NCI-H2081 (cell line): ENCODE measurements at regions not wholly inside any gene's neighbourhood (a gene's known extent, or its start where the extent isn't known, plus 50 kb on each side); places are given as distances from the start of the nearest gene placed in this dataset.

Experiments used
- DNase-seq, 2 experiments: peaks; one replicate each; lab custom pipeline; 2025; lab: John Stamatoyannopoulos, UW

DNA sequence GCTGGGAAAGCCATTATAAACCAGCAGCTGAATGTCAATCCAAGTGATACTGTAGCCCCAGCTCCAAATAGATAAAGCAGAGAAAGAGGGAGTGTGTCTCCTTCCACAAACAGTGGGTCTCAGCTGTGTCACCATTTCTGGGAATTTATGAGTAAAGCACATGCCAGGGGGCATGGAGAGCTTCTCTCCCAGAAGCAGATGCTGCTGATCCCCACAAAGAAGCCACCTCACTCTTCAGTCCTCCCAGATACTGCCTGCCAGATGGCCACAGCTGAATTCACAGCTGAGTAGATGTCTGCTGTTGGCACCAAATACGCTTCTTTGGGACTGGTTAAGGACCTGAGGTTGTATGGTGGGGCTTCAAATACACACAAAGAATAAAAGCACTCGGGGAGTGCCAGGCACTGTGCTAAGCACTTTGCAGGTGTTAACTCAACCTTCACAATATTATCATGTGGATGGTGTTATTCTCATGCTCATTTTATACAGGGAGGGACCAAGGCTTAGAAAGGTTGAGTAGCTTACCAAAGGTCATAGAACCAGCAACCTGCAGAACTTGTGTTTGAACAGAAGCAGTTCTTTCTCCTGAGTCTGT is 298.3 kb downstream of the CDH11 start:
- no peak for DNase-seq

DNA sequence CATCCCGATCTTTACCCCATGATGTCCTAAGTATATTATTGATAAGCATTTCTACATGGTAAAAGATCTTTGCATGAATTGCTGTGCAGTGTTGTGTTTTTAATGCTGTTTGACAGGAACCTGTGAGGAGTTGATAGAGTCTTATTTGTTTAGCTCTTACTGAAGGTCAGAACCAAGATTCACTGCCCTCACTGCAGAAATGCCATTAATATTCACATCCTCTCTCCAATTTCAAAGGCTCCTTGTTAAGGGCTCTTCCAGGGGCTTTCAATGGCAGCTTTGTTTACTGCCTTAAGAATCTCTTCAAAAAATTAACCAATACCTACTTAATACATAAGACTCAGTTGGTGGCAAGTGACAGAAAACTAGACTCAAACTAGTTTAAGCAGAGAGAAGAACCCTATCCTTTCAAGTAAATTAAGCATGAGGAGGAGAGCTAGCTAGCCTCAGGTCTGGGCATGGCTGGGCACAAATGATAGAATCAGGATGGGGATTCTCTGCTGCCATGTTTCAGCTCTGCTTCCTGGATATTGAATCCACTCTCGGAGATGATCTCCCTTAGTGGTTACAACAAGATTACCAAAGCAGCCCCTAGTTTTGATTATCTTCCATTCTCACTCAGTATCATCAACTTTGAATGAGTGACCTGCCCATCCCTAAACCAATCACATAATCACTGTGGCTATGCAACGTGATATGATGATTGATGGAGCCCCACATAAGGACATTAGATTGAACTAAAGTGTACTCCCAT is 311.8 kb downstream of the CDH11 start:
- DNase-seq, result no peak

DNA sequence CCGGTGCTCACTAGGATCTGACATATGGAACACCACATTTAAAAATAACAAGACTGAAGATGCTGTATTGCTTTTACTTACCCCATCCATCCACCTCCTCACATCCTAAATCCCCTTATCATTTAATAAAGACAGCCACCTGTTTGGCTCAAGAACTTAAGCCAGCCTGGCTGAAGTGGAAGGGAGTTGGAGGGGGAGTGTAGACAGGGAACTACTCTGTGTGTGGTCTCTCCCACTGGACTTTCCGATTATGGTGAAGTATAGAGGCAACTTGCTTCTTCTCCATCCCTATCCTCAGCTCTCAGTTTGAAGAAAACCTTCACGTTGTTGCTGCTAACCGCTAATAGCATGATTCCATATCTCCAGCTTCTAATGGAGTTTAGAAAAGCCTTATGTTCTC is 313.4 kb downstream of the CDH11 start:
- no peak for DNase-seq

DNA sequence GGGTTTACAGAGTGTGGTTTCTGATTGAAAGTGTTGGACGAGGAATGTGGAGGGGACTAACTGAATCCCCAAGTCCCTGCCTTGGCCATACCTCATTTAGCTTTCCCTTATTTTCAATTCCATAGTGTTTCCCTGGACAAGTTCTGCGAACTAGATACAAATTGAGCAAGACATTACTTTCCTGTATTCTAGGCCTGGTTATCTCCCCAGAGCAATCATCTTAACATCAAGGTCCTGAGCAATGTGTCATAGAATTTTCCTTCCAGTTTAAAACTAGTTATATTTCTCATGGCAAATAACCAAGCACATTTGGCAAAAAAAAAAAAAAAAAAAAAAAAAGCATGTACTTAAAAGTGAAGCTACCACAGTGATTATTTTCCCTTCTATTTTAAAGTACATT is 330.1 kb downstream of the CDH11 start:
- no peak for DNase-seq

DNA sequence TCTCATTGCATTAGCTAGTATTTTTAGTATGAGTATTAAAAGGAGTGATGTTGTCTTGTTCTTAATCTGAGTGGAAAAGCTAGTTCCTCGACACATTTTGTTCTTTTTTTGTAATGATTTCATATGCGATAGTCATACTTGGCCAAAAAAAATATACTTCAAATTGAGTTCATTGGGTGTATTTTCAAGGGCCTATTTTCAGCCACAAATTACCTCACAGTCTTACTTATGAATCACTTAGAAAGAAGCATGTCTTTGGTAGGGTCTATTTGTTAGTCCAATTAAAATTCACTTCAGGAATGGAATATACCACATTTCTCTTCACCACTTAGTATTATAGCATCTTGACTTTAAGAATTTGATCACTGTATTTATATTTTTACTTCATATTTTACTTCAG is 337.2 kb downstream of the CDH11 start:
- no peak for DNase-seq

DNA sequence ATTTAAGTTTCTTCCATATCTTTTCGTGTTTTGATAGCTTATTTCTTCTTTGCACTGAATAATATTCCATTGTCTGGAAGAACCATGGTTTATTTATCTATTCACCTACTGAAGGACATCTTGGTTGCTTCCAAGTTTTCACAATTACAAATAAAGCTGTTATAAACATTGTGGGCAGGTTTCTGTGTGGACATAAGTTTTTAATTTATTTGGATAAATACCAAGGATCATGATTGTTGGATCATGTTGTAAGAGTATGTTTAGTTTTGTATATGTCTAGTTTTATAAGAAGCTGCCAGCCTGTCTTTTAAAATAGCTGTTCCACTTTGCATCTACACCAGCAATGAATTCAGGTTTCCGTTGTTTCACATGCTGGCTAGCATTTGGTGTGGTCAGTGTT is 339.4 kb downstream of the CDH11 start:
- no peak for DNase-seq

DNA sequence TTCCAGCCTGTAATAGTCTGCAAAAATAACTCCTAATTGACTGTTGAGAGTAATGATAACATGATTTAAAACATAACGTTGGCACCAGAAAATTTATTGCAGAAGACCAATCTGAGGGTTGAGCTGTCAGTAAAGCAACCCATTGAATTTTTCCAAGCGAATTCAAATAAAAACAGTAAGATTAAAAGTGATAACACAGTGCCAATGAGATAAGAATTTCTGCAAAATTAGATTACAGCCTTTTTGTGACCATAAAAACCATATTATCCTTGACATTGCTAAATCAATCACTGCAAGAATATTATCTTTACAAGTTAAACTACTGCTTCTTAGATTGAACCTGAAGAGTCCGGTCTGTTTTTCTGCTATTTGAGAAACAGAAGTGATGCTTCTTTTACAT is 341.4 kb downstream of the CDH11 start:
- no peak for DNase-seq

DNA sequence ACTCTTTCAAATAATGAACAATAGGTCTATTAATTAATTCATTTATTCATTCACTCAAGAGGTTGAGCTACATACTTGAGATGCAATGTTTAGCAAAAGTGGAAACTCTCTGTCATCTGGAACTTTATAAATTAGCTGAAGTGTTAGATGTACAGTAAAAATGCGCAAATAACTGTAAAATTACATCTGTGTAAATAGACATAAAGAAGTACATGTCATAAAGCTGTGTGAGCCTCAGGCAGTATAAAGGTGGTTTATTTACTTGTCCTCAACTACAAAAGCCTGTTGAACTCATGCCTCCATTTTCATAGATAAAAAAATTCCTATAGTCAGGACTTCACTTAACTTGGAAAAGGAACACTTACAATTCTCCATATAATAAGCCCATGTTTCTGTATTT is 343.1 kb downstream of the CDH11 start:
- no peak for DNase-seq

DNA sequence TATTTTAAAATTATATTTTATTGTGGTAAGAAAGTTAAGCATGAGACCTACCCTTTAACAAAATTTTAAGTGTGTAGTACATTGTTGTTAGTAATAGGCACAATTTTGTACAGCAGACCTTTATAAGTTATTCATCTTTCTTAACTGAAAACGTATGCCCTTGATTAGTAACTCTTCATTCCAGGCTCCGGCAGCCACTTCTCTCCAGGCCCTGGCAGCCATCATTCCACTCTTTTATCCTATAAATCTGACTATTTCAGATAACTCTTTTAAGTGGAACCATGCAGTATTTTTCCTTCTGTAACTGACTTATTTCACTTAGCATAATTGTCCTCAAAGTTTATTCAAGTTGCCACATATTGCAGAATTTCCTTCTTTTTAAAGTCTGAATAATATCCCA is 348.2 kb downstream of the CDH11 start:
- DNase-seq, result no peak

DNA sequence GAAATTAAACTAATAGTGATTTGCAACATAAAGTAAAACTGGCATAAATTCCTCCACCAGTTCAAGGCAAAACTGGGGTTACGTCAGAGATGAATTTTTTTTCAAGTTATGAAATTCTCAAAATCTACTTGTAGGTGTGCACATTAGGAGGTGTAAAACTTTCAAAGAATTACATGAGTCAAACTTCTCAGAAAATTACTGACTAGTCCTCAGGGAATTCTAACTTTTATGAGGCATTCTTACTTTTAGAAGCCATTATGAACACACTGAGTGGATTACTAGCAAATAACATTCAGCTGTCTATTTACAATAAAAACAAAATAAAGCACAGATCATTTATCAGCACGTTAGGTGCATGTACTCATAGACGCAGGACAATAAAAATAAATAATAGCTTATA is 348.7 kb downstream of the CDH11 start:
- DNase-seq, result no peak

DNA sequence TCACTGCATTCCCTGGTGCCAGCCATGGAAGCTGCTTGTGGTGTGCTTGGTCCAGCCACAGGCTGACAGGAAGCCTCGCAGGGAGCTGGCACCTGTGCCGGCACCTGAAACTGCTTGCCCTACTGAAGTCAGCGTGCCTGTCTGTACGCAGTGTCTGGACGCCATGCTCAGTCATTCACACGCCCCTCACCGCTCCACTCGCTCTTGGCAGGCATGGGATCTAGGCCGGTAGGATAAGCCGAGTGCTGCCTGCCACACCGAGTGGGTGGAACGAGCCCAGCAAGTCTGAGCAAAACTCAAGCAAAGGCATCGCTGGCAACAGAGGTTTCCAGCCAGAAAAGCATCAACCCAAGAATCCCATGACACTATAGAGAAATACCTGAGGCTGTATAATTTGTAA is 350.6 kb downstream of the CDH11 start:
- DNase-seq, result no peak

DNA sequence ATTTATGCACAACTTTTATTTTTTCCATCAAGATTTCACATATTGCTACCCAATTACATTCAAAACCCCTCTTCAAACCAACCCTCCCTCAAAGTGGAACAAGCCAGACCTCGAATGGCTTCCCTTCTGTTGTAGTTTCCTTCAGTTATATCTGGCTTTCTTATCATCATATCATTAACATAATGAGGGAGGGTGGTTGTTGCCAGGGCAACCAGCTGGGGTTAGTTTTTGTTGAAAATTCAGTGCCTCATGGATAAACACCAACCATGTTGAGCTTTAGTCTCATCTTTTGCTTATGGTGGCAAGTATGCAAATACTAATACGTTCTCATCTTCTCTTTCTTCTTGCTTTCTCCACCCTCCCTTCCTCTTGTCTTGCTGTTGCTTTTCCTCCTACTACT is 359.7 kb downstream of the CDH11 start:
- DNase-seq, result no peak

DNA sequence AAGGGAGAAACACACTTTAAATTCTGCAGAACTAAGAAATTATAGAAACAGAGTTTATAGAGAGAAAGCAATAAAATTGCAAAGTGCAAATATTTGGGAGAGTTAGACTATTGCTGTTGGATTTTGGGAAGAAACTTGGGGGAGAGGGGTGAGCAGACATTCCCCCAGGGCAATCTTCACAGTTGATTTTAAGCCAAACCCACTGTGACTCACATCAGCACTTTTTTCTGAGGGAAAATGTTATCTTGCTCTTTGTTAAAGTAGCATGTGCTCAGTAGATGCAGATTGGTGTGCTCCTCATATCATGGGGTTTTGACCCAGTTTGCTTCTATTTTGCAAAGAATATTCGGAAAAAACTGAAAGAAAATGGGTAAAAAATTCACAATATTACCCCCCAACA is 367.6 kb downstream of the CDH11 start:
- DNase-seq, result no peak

DNA sequence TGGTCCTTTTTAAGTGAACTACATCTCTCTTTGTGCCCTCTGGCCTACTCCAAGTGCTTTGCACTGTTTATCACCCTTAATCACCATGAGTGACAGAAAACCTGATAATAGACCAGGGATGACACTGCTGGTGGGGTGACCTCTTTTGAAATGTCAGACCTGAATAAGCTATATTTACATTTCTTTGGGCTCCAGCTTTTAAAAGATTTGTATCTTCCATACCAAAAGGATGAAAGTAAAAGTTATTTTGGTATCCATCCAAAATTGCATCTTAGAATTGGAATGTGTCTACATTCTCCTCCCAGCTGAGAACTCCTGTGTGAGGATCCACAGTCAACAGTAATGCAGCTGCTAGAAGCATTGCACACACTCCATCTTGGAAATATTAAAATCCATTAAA is 370.0 kb downstream of the CDH11 start:
- no peak for DNase-seq

DNA sequence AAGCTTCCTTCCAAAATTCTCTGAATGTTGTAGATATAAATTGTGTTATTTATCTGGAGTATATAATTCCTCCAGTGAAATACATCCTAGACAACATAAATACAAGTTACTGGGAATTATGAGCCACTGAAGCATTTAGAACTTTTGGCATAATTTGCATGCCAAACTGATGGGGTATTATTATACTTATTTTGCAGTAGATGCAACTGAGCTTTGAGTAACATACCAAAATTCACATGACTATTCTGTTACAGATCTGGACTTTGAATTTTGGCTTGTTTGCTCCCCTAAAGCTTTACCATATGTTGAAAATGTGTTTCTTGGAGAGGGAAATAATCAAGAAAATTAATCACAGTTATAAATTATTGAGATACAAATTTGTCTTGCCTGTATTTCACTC is 372.5 kb downstream of the CDH11 start:
- no peak for DNase-seq

DNA sequence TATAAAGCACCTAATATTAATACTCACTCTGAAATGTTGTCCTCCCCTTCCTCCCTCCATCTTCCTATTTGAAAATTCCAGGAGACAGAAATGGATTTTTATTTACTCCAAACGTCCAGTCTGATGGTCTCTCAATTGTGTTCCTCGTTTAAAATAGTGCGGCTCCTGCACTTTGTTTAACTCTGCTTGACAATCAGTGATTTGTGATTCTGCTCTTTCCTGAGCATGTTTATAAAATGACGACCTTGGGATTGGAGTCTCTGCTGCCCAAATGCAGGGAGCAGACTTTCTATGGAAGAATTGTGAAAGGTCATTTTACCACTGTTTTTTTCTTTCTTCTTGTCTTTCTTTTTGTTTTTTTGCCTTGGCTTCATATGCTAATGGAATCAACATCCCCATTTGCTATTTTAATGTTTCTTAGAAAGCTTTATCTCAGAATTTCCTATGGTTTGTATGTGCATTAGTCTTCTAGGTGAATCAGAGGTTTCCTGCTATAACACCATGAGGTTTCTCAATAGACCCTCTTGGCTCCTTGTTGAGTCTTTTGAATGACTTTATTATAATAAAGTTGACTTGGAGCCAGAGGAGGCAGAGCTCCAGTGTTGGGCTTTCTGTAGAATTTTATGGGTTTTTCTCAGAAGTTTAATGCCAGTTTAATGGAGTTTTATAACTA is 376.5 kb downstream of the CDH11 start:
- DNase-seq, result no peak

DNA sequence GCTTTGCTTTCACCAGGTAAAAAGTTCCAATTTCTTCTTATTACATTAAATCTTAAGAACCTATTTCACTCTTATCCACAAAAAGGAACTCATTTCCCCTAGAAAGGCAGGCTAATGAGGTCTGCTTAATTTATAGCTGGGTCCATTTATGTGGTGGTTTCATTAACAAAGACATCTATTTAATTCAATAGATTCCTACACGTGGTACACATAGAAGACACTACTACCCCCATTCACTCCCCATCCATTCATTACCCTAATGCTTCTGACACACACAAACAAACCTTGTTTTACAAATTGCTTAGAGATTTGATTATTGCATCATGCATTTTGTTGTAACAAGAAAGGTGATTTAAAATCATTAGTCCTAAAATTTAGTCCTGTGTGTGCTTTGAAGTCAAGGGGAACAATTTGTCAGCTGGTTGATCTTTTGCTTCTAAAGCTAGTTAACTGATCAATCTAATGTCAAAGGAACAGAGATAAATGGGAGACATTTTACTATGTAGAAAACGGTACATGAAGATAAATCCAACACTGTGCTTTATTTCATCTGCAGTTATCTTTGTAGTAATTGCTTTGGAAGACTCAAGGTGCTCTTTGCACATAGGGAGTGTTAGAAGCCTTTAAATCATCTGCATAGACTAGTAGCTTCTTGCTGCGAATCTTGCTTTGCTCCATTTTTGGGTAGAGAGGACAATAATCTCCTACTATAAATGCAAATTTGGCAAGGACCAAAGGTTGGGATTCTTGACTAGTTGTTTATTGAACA is 379.2 kb downstream of the CDH11 start:
- no peak for DNase-seq

DNA sequence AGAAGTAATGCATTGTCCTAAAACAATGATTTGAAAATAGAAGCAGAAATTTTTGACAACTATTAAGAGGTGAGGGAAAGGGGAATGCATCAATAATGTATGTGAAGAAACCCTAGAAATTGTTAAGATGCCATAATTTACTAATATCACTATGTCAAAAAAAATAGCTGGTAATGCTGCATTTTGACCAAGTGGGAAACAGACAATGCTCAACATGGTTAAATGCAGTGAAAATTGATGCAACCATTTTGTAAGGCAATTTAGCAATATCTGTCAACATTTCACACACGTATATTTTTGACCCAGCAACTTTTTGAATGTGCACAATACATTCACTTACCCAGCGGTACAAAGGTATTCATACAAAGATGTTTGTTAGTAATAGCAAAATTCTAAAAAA is 381.6 kb downstream of the CDH11 start:
- DNase-seq, result no peak

DNA sequence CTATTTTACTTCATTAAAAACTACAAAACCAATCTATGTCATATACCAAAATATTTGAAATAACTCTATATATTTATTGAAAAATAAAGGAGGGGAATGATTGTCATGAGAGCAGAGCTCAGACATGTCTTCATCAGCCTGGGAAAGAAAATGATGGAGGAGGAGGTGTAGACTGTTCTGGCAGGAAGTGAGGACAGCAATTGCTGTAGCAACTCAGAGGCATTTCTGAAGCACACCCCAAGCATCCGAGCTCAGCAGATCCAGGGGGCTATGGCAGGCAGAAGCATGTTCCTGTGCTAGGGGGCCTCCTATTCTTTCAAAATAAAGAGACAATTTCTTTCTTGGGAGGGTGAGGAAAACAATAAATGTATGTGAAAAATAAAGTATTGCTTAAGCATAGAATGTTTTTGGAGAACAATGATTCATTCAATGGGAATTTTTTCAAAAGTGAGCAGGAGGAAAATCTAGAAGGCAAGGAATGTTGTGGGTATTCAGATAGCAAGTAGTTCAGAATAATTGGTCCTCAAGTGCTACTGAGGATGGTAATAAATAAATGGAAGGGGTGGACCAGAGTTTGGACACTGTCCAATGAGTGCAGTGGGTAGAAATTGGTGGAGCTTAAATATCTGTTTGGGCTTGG is 383.4 kb downstream of the CDH11 start:
- DNase-seq, result no peak

DNA sequence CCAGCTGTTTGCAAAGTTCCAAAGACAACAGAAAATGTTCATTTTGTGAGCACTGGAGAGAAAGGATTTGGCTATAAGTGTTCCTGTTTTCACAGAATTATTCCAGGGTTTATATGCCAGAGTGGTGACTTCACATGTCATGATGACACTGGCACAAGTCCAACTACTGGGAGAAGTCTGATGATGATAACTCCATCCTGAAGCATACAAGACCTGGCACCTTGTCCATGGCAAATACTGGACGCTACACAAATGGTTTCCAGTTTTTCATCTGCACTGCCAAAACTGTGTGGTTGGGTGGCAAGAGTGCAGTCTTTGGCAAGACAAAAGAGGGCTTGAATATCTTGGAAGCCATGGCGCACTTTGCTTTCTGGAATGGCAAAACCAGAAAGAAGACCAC is 385.0 kb downstream of the CDH11 start:
- no peak for DNase-seq

DNA sequence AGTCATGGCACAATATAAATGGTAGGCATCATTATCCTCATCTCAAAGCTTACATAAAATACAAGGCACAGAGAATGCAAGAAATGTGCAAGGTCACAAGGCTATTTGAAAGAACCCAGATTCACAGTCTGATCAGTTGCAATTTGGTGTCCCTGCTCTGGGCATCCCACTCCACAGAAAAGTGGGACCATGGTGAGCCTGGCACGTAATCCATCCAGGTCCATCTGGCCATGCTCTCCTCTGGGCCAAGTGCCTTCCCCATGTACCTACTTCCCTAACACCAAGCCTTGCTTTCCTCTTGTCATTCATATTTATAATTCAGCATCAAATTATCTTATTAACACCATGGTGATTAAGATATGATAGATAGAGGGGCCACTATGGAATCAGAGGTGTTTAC is 390.0 kb downstream of the CDH11 start:
- no peak for DNase-seq

DNA sequence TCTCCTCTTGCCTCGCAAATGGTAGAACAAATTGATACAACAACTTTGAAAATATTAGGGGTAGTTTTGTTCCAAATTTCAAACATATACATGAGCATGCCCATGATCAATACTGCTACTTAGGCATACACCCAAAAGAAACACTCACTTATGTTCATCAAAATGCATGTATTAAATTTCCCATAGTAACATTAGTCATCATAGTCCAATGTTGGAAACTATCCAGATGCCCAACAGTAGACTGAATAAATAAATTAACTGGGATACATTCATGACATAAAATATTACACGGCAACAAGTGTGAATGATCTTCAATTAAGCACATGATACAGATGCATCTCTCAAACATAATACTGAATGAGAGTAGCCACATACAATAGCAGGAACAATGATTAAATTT is 391.6 kb downstream of the CDH11 start:
- no peak for DNase-seq
